ENCODE measurements at regions not wholly inside any gene's neighbourhood (a gene's known extent, or its start where the extent isn't known, plus 50 kb on each side); places are given as distances from the start of the nearest gene placed in this dataset.

- POLR2A ChIA-PET (ENCODE audit: low non-redundant PET): no interaction called here
Observed at GRCh38 chr4:15186149-15186548, 183.9 kb downstream of the CPEB2 start.

DNA sequence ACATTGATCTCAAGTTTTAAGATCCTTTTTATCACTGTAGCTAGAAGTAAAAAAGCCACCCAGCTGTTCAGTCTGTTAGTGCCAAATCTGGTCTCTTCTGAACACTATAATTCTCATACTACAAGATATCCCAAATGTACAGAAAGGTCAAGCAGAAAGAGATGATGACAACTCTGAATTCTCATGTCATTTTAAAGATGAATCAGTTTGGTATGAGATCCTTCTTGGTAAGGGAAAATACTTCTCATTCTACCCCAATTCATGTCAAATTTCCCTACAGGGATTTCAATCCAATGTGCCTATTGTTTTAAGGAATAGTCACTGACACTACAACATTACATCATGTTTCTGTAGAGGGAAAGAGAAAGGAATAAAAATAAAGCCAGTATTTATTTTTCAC is 184.5 kb downstream of the CPEB2 start:
- no peaks in the 10 kb centered on the region for H3K27me3 ChIP-seq (replicated peaks; ENCODE audit: insufficient read depth, low read depth, low read length, poor library complexity)
- TF ChIP-seq CTCF (conservative IDR thresholded peaks at IDR 0.05; ENCODE audit: low read depth, low read length) (no peak), EZH2 (IDR thresholded peaks at IDR 0.05; ENCODE audit: borderline replicate concordance, low read depth, low read length, poor library complexity, severe bottlenecking) (no peak)
- ChIA-PET CTCF (no interaction called here), POLR2A (ENCODE audit: low non-redundant PET) (no interaction called here)
- intact Hi-C loops (cut with micrococcal nuclease; ENCODE audit: unreplicated experiment): no loop called here
- no TSS peak for BruUV-seq (replicated peaks)
- DNase-seq (ENCODE audit: low spot score): no peak
- H3K27ac ChIP-seq (ENCODE audit: low read depth, low read length, poor library complexity, severe bottlenecking): no peak overlapping the region
- H3K4me3 ChIP-seq (ENCODE audit: low read depth, low read length, poor library complexity, severe bottlenecking): no peak overlapping the region
- no peaks in the 10 kb centered on the region for H3K9me3 ChIP-seq (ENCODE audit: low read depth, low read length, poor library complexity, severe bottlenecking)
- no peaks in the 10 kb centered on the region for H3K36me3 ChIP-seq (ENCODE audit: insufficient read depth, low read length, poor library complexity, severe bottlenecking)
- H3K4me1 ChIP-seq (ENCODE audit: insufficient read depth, low read length, poor library complexity, severe bottlenecking): no peaks in the 10 kb centered on the region

More at GRCh38 chr4:15186149-15186548, 183.9 kb downstream of the CPEB2 start:
- intact Hi-C loops (cut with micrococcal nuclease; ENCODE audit: unreplicated experiment): no loop called here
- CTCF ChIA-PET: no interaction called here
- TF ChIP-seq CTCF (conservative IDR thresholded peaks at IDR 0.05; ENCODE audit: low read depth, low read length) (no peak), EZH2 (IDR thresholded peaks at IDR 0.05; ENCODE audit: borderline replicate concordance, low read depth, low read length, poor library complexity, severe bottlenecking) (no peak)
- Histone ChIP-seq H3K36me3 (ENCODE audit: insufficient read depth, low read length, poor library complexity, severe bottlenecking) (no peaks in the 10 kb centered on the region), H3K27ac (ENCODE audit: low read depth, low read length, poor library complexity, severe bottlenecking) (no peak overlapping the region), H3K4me1 (ENCODE audit: insufficient read depth, low read length, poor library complexity, severe bottlenecking) (no peaks in the 10 kb centered on the region), H3K27me3 (replicated peaks; ENCODE audit: insufficient read depth, low read depth, low read length, poor library complexity) (no peaks in the 10 kb centered on the region), H3K9me3 (ENCODE audit: low read depth, low read length, poor library complexity, severe bottlenecking) (no peaks in the 10 kb centered on the region), H3K4me3 (ENCODE audit: low read depth, low read length, poor library complexity, severe bottlenecking) (no peak overlapping the region)
- DNase-seq (ENCODE audit: low spot score): no peak
- no TSS peak for BruUV-seq (replicated peaks)

DNA sequence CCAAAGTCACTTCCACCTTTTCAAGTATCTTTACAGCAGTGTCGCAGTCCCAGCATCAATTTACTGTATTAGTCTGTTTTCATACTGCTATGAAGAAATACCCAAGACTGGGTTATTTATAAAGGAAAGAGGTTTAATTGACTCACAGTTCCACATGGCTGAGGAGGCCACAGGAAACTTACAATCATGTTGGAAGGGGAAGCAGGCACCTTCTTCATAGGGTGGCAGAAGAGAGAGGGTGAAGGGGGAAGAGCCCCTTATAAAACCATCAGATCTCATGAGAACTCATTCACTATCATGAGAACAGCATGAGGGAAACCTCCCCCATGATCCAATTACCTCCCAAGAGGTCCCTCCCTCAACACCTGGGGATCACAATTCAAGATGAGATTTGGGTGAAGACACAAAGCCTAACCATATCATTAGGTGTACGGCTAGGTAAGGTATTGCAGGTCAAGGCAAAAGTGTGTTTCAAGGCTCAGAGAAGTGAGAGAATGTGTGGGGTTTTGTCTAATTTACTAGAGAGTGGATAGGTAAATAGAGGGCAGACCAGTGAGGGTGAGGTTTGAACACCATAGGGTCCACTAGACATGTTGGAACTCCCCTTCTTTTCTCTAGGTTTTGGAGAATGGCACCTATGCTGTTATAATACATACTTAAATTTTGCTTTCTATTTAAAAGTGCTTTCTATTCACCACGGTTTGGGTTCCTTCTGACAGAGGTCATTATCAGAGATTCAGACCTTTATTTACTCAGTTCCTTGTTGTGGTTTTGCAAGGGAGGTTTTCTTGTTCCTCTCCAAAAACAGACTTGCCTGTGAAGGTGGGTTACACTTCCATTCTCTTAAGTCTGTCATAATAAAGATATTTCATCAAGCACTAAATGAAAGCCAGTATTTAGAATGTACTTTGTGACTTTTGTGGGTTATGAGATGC is 186.6 kb downstream of the CPEB2 start:
- Histone ChIP-seq H3K4me1 (ENCODE audit: insufficient read depth, low read length, poor library complexity, severe bottlenecking) (no peaks in the 10 kb centered on the region), H3K36me3 (ENCODE audit: insufficient read depth, low read length, poor library complexity, severe bottlenecking) (no peaks in the 10 kb centered on the region), H3K27ac (ENCODE audit: low read depth, low read length, poor library complexity, severe bottlenecking) (no peak overlapping the region), H3K27me3 (replicated peaks; ENCODE audit: insufficient read depth, low read depth, low read length, poor library complexity) (no peaks in the 10 kb centered on the region), H3K9me3 (ENCODE audit: low read depth, low read length, poor library complexity, severe bottlenecking) (no peaks in the 10 kb centered on the region), H3K4me3 (ENCODE audit: low read depth, low read length, poor library complexity, severe bottlenecking) (no peak overlapping the region)
- ChIA-PET CTCF (no interaction called here), POLR2A (ENCODE audit: low non-redundant PET) (no interaction called here)
- no peak for DNase-seq (ENCODE audit: low spot score)
- intact Hi-C loops (cut with micrococcal nuclease; ENCODE audit: unreplicated experiment): no loop called here
- TF ChIP-seq EZH2 (IDR thresholded peaks at IDR 0.05; ENCODE audit: borderline replicate concordance, low read depth, low read length, poor library complexity, severe bottlenecking) (no peak), CTCF (conservative IDR thresholded peaks at IDR 0.05; ENCODE audit: low read depth, low read length) (no peak)
- BruUV-seq (replicated peaks): no TSS peak

Data from A673 (cell line).